ENCODE measurements at regions not wholly inside any gene's neighbourhood (a gene's known extent, or its start where the extent isn't known, plus 50 kb on each side); places are given as distances from the start of the nearest gene placed in this dataset.

- no peak for TF ChIP-seq CTCF (IDR thresholded peaks at IDR 0.05)
Observed at GRCh38 chr13:31499274-31499673, 240.1 kb upstream of the RXFP2 start.

- no peak for TF ChIP-seq CTCF (IDR thresholded peaks at IDR 0.05)
Observed at GRCh38 chr13:31503626-31504025, 235.7 kb upstream of the RXFP2 start.

- TF ChIP-seq CTCF (IDR thresholded peaks at IDR 0.05), result no peak
Observed at GRCh38 chr13:31504918-31505317, 234.4 kb upstream of the RXFP2 start.

GRCh38 chr13:31512331-31512730 is 227.0 kb upstream of the RXFP2 start:
- TF ChIP-seq CTCF (IDR thresholded peaks at IDR 0.05), result no peak

GRCh38 chr13:31514932-31515331 is 224.4 kb upstream of the RXFP2 start:
- no peak for TF ChIP-seq CTCF (IDR thresholded peaks at IDR 0.05)

- no peak for TF ChIP-seq CTCF (IDR thresholded peaks at IDR 0.05)
Observed at GRCh38 chr13:31515427-31515826, 223.9 kb upstream of the RXFP2 start.

GRCh38 chr13:31517599-31517998 is 221.7 kb upstream of the RXFP2 start:
- TF ChIP-seq CTCF (IDR thresholded peaks at IDR 0.05), result no peak

- no peak for TF ChIP-seq CTCF (IDR thresholded peaks at IDR 0.05)
Observed at GRCh38 chr13:31518645-31519044, 220.7 kb upstream of the RXFP2 start.

Measured in LNCAP (cell line).